ENCODE measurements at regions not wholly inside any gene's neighbourhood (a gene's known extent, or its start where the extent isn't known, plus 50 kb on each side); places are given as distances from the start of the nearest gene placed in this dataset.

DNA sequence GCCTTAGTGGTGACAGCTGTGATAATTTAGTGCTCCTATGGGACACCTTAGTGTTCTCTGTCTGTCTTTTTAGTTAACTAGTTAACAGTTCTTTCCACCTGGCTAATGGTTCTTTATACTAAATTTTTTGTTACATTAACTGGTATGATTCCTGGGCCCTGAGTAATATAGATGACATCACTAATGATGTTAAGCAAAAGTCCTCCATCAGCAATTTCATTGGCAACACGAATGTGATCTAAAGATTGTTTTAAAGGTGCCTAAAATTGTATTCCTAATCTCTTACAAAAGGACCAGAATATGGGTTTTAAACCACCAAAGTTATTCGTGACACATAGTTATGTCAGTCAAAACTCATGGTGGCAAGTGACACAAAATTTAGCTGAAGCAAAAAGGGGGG lies 235.3 kb downstream of the TENT4A start:
- TF ChIP-seq, protein P1, sequence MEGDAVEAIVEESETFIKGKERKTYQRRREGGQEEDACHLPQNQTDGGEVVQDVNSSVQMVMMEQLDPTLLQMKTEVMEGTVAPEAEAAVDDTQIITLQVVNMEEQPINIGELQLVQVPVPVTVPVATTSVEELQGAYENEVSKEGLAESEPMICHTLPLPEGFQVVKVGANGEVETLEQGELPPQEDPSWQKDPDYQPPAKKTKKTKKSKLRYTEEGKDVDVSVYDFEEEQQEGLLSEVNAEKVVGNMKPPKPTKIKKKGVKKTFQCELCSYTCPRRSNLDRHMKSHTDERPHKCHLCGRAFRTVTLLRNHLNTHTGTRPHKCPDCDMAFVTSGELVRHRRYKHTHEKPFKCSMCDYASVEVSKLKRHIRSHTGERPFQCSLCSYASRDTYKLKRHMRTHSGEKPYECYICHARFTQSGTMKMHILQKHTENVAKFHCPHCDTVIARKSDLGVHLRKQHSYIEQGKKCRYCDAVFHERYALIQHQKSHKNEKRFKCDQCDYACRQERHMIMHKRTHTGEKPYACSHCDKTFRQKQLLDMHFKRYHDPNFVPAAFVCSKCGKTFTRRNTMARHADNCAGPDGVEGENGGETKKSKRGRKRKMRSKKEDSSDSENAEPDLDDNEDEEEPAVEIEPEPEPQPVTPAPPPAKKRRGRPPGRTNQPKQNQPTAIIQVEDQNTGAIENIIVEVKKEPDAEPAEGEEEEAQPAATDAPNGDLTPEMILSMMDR (IDR thresholded peaks at IDR 0.05; ENCODE audit: low read depth, low read length, missing input control), result no peak
- no peak for TF ChIP-seq YY1 (IDR thresholded peaks at IDR 0.05)
- no peak for TF ChIP-seq JUND (IDR thresholded peaks at IDR 0.05)
- no peak for TF ChIP-seq RAD21 (IDR thresholded peaks at IDR 0.05)
- TF ChIP-seq, protein P2, sequence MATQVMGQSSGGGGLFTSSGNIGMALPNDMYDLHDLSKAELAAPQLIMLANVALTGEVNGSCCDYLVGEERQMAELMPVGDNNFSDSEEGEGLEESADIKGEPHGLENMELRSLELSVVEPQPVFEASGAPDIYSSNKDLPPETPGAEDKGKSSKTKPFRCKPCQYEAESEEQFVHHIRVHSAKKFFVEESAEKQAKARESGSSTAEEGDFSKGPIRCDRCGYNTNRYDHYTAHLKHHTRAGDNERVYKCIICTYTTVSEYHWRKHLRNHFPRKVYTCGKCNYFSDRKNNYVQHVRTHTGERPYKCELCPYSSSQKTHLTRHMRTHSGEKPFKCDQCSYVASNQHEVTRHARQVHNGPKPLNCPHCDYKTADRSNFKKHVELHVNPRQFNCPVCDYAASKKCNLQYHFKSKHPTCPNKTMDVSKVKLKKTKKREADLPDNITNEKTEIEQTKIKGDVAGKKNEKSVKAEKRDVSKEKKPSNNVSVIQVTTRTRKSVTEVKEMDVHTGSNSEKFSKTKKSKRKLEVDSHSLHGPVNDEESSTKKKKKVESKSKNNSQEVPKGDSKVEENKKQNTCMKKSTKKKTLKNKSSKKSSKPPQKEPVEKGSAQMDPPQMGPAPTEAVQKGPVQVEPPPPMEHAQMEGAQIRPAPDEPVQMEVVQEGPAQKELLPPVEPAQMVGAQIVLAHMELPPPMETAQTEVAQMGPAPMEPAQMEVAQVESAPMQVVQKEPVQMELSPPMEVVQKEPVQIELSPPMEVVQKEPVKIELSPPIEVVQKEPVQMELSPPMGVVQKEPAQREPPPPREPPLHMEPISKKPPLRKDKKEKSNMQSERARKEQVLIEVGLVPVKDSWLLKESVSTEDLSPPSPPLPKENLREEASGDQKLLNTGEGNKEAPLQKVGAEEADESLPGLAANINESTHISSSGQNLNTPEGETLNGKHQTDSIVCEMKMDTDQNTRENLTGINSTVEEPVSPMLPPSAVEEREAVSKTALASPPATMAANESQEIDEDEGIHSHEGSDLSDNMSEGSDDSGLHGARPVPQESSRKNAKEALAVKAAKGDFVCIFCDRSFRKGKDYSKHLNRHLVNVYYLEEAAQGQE (IDR thresholded peaks at IDR 0.05), result no peak
- no peak for TF ChIP-seq SP1 (IDR thresholded peaks at IDR 0.05)
- TF ChIP-seq, protein P3, sequence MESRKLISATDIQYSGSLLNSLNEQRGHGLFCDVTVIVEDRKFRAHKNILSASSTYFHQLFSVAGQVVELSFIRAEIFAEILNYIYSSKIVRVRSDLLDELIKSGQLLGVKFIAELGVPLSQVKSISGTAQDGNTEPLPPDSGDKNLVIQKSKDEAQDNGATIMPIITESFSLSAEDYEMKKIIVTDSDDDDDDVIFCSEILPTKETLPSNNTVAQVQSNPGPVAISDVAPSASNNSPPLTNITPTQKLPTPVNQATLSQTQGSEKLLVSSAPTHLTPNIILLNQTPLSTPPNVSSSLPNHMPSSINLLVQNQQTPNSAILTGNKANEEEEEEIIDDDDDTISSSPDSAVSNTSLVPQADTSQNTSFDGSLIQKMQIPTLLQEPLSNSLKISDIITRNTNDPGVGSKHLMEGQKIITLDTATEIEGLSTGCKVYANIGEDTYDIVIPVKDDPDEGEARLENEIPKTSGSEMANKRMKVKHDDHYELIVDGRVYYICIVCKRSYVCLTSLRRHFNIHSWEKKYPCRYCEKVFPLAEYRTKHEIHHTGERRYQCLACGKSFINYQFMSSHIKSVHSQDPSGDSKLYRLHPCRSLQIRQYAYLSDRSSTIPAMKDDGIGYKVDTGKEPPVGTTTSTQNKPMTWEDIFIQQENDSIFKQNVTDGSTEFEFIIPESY (IDR thresholded peaks at IDR 0.05), result no peak
- TF ChIP-seq EGR1 (IDR thresholded peaks at IDR 0.05; ENCODE audit: low read depth in 2 of 2), result no peak
- no peak for TF ChIP-seq GABPA (IDR thresholded peaks at IDR 0.05 in 1 of 2, conservative IDR thresholded peaks at IDR 0.05 in 1 of 2)
- TF ChIP-seq, protein P4, sequence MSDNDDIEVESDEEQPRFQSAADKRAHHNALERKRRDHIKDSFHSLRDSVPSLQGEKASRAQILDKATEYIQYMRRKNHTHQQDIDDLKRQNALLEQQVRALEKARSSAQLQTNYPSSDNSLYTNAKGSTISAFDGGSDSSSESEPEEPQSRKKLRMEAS (IDR thresholded peaks at IDR 0.05), result no peak
- no peak for TF ChIP-seq FOXA1 (IDR thresholded peaks at IDR 0.05)
- TF ChIP-seq HNF4G (IDR thresholded peaks at IDR 0.05), result no peak
- no peak for TF ChIP-seq TAF1 (conservative IDR thresholded peaks at IDR 0.05)
- TF ChIP-seq RXRA (IDR thresholded peaks at IDR 0.05), result no peak

All from liver (tissue), 3 donors.